ENCODE measurements at regions not wholly inside any gene's neighbourhood (a gene's known extent, or its start where the extent isn't known, plus 50 kb on each side); places are given as distances from the start of the nearest gene placed in this dataset.

DNA sequence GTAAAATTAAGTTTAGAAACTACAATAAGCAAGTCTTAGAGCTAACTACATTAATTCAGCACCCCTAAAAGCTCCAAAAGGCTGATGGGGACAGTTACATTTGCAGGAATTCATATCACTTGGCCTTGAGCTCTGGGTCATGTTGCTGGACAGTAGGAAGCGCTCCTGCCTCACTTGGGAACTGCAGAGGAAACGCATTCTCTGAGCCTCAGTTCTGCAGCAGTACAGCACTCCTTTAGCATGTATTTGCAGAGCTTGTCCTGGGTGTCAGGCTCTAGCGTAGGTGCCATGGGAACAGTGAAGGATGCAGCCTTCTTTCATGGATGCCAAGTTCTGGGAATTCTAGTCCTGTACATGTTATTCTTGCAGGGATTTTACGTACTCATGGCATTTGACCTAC lies 710.4 kb downstream of the IRX1 start:
- no peaks in the 10 kb centered on the region for H3K4me1 Mint-ChIP-seq (ENCODE audit: low read depth)

DNA sequence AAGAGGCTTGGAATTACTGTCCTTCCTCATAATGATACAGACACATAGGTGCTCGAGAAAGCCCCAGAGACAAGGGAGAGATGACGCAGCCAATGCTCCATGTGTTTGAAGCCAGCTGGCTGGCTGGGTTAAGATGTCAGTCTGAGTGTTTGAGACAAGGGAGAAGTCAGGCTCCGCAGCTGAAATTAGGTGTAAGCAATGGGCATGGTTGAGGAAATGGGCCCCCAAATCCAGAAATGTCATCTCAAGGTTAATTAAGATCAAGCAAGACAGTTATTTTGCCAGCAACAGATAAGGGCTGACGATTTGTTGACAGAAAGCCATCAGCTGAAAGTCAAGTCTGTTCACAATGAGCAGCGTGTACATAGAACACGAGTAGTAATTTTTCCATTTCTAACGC lies 713.4 kb downstream of the IRX1 start:
- peaks cover 2% of the 10 kb centered on the region for H3K9me3 Mint-ChIP-seq
- H3K36me3 Mint-ChIP-seq (ENCODE audit: low read depth), result no peaks in the 10 kb centered on the region
- no peak for ATAC-seq
- no peak for DNase-seq
- intact Hi-C loops (cut with micrococcal nuclease), result no loop called here
- H3K4me3 Mint-ChIP-seq, result no peak overlapping the region
- TF ChIP-seq, protein P1, sequence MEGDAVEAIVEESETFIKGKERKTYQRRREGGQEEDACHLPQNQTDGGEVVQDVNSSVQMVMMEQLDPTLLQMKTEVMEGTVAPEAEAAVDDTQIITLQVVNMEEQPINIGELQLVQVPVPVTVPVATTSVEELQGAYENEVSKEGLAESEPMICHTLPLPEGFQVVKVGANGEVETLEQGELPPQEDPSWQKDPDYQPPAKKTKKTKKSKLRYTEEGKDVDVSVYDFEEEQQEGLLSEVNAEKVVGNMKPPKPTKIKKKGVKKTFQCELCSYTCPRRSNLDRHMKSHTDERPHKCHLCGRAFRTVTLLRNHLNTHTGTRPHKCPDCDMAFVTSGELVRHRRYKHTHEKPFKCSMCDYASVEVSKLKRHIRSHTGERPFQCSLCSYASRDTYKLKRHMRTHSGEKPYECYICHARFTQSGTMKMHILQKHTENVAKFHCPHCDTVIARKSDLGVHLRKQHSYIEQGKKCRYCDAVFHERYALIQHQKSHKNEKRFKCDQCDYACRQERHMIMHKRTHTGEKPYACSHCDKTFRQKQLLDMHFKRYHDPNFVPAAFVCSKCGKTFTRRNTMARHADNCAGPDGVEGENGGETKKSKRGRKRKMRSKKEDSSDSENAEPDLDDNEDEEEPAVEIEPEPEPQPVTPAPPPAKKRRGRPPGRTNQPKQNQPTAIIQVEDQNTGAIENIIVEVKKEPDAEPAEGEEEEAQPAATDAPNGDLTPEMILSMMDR (IDR thresholded peaks at IDR 0.05), result no peak
- H3K27me3 Mint-ChIP-seq, result no peaks in the 10 kb centered on the region
- no peaks in the 10 kb centered on the region for H3K4me1 Mint-ChIP-seq (ENCODE audit: low read depth)
- CTCF ChIA-PET, result interaction anchor here (1.1 to 1.8 kb wide), 2 partner anchors 14 to 559 kb away, joined by 3 to 4 read pairs; no protein-coding TSS in a partner anchor
- POLR2A ChIA-PET, result no interaction called here
- no peak overlapping the region for H3K27ac Mint-ChIP-seq

More for the DNA sequence above, 710.4 kb downstream of the IRX1 start:
- intact Hi-C loops (cut with micrococcal nuclease), result no loop called here
- DNase-seq (no peak), ATAC-seq (no peak)
- Mint-ChIP-seq H3K9me3 (peaks cover 1% of the 10 kb centered on the region), H3K36me3 (ENCODE audit: low read depth) (no peaks in the 10 kb centered on the region), H3K27me3 (no peaks in the 10 kb centered on the region), H3K27ac (no peak overlapping the region), H3K4me3 (no peak overlapping the region)
- TF ChIP-seq, protein P1 (IDR thresholded peaks at IDR 0.05), result no peak
- POLR2A ChIA-PET, result no interaction called here
- CTCF ChIA-PET, result no interaction called here

DNA sequence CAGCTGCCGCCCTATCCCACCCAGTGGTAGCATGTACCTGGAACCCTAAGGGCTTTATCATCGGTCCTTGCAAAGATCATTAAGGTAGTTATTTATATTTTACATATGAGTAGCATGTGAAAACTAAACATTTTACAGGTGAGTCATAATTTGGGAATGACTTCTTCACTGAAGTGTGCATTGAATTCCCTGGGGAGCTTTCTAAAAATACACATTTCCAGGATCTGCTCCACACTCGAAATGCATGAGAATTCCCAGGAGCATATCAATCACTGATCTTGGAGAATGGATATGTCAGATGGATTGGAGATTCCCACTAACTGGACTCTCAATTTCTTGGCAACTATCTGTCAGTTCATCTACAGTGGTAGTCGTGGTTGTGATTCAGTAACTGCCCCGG lies 717.5 kb downstream of the IRX1 start:
- H3K27me3 Mint-ChIP-seq, result no peaks in the 10 kb centered on the region
- H3K27ac Mint-ChIP-seq, result no peak overlapping the region
- no peaks in the 10 kb centered on the region for H3K4me1 Mint-ChIP-seq (ENCODE audit: low read depth)

DNA sequence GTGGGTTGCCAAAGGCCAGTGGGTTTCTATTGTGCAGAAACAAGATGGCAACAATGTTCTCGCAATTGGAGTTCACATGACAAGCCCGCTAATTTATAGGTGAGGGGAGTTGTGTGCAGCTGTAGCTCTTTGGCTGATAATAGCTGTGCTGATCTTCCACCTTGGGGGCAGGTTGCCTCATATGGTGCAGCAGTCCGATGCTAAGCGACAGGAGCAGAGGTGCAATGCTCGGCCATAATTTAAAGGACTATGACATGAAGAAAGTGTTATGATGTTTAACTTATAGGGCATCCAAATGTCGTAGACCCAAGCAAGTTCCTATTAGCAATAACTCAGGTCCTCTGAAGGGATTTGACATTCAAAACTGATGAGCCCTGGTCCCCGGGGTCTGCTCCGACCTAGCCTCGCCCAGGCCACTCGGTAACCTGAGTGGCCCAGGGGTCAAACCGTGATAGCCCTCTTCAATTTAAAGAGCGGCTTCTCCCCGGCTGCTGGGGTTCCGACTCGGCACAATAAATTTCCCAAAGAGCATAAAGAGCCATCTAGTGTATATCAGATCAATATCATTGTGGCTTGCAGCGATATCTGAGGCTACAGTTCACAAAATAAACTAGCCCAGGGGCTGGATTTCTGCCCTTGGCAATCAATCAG lies 724.0 kb downstream of the IRX1 start:
- Mint-ChIP-seq H3K27ac (no peak overlapping the region), H3K27me3 (no peaks in the 10 kb centered on the region), H3K36me3 (ENCODE audit: low read depth) (no peaks in the 10 kb centered on the region), H3K4me3 (no peak overlapping the region), H3K9me3 (peaks cover 15% of the 10 kb centered on the region), H3K4me1 (ENCODE audit: low read depth) (no peaks in the 10 kb centered on the region)
- no peak for DNase-seq
- POLR2A ChIA-PET, result no interaction called here
- TF ChIP-seq, protein P1 (IDR thresholded peaks at IDR 0.05), result no peak
- intact Hi-C loops (cut with micrococcal nuclease), result no loop called here
- CTCF ChIA-PET, result no interaction called here
- ATAC-seq, result no peak

More for the DNA sequence above, 717.5 kb downstream of the IRX1 start:
- DNase-seq, result no peak
- Mint-ChIP-seq H3K36me3 (ENCODE audit: low read depth) (no peaks in the 10 kb centered on the region), H3K9me3 (peaks cover 4% of the 10 kb centered on the region), H3K4me3 (no peak overlapping the region)
- ChIA-PET CTCF (no interaction called here), POLR2A (no interaction called here)
- TF ChIP-seq, protein P1 (IDR thresholded peaks at IDR 0.05), result no peak
- intact Hi-C loops (cut with micrococcal nuclease), result no loop called here
- no peak for ATAC-seq

DNA sequence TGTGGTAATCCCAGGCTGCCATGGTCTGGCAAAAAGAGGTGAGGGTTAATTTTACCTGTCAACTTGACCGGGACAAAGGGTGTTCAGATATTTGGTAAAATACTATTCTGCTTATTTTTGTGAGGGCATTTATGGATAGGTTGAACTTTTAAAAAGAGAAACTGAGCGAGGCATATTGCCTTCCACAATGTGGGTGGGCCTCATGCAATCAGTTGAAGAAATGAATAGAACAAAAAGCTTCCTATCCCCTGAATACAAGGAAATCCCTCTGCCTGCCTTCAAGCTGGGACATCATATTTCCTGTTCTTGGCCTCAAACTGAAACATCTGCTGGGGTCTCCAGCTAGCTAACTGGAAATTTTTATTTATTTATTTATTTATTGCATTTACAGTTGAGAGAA lies 734.7 kb downstream of the IRX1 start:
- Mint-ChIP-seq H3K36me3 (ENCODE audit: low read depth) (no peaks in the 10 kb centered on the region), H3K9me3 (peaks cover 4% of the 10 kb centered on the region), H3K27ac (no peak overlapping the region), H3K27me3 (no peaks in the 10 kb centered on the region), H3K4me3 (no peak overlapping the region), H3K4me1 (ENCODE audit: low read depth) (no peaks in the 10 kb centered on the region)
- POLR2A ChIA-PET, result no interaction called here
- DNase-seq, result no peak
- CTCF ChIA-PET, result no interaction called here
- intact Hi-C loops (cut with micrococcal nuclease), result no loop called here
- ATAC-seq, result no peak
- TF ChIP-seq, protein P1 (IDR thresholded peaks at IDR 0.05), result no peak
